Common myeloid progenitor, CD34-positive (primary cell): ENCODE measurements at regions not wholly inside any gene's neighbourhood (a gene's known extent, or its start where the extent isn't known, plus 50 kb on each side); places are given as distances from the start of the nearest gene placed in this dataset.

Experiments used
- CTCF ChIA-PET: fragments of 350-600 bp; sonication (Branson Sonifier 250); formaldehyde crosslinking; loops from one replicate; lab custom pipeline; 2021; ENCODE audit warnings: antibody characterized with exemption; lab: Charles Lee
- POLR2A ChIA-PET: fragments of 350-600 bp; sonication (Branson Sonifier 250); formaldehyde crosslinking; loops from one replicate; lab custom pipeline; 2021; ENCODE audit warnings: antibody characterized with exemption; lab: Charles Lee
- DNase-seq, 3 donors: peaks; one replicate each; pipeline versions ENCODE4 v3.0.0 to v3.0.0-alpha.2; 2013
- H3K27ac ChIP-seq, 2 experiments: 1 replicate in 1 of 2; 2 replicates in 1 of 2; pipeline ENCODE4 v1.7.0; 2013; ENCODE audit warnings: inconsistent platforms in 2 of 2, low read length in 2 of 2, mild to moderate bottlenecking in 2 of 2, low read depth in 1 of 2, moderate library complexity in 1 of 2; ENCODE audit not compliant: severe bottlenecking in 2 of 2, insufficient read depth in 1 of 2, poor library complexity in 1 of 2
- H3K27me3 ChIP-seq, 5 experiments: replicated peaks in 2 of 5; 1 replicate in 3 of 5; 2 replicates in 2 of 5; pipeline versions ENCODE4 v1.6.1 to v1.7.0; 2013; ENCODE audit warnings: low read length in 4 of 5, mild to moderate bottlenecking in 2 of 5, moderate library complexity in 2 of 5, inconsistent platforms in 1 of 5; ENCODE audit not compliant: insufficient read depth in 5 of 5, control insufficient read depth in 4 of 5
- H3K36me3 ChIP-seq, 4 experiments: 1 replicate in 2 of 4; 2 replicates in 2 of 4; pipeline versions ENCODE4 v1.6.1 to v1.7.0; 2013; ENCODE audit warnings: low read length in 3 of 4, control low read depth in 1 of 4, mild to moderate bottlenecking in 1 of 4; ENCODE audit not compliant: control insufficient read depth in 4 of 4, insufficient read depth in 4 of 4
- H3K4me1 ChIP-seq, 4 experiments: 1 replicate in 3 of 4; 2 replicates in 1 of 4; pipeline versions ENCODE4 v1.6.1 to v1.7.1; 2013; ENCODE audit warnings: low read length in 3 of 4, mild to moderate bottlenecking in 3 of 4, control low read depth in 1 of 4, inconsistent platforms in 1 of 4, moderate library complexity in 1 of 4; ENCODE audit not compliant: control insufficient read depth in 4 of 4, insufficient read depth in 4 of 4; ENCODE audit errors: control extremely low read depth in 1 of 4
- H3K4me3 ChIP-seq, 7 experiments: 1 replicate in 4 of 7; 2 replicates in 3 of 7; pipeline versions ENCODE4 v1.5.1 to v1.7.0; 2013; ENCODE audit warnings: mild to moderate bottlenecking in 7 of 7, low read length in 6 of 7, moderate library complexity in 6 of 7, inconsistent platforms in 2 of 7, low read depth in 2 of 7, control low read depth in 1 of 7; ENCODE audit not compliant: insufficient read depth in 4 of 7, control insufficient read depth in 1 of 7; ENCODE audit errors: extremely low read depth in 1 of 7
- H3K9me3 ChIP-seq, 5 experiments: 1 replicate in 4 of 5; 2 replicates in 1 of 5; pipeline versions ENCODE4 v1.6.1 to v1.7.1; 2013; ENCODE audit warnings: low read length in 4 of 5, mild to moderate bottlenecking in 2 of 5, inconsistent platforms in 1 of 5, low read depth in 1 of 5, moderate library complexity in 1 of 5; ENCODE audit not compliant: control insufficient read depth in 4 of 5, insufficient read depth in 2 of 5; ENCODE audit errors: control extremely low read depth in 1 of 5
- WGBS: methylation state at CpG from one replicate; pipeline ENCODE4 v1.1.5; 2013; ENCODE audit not compliant: insufficient coverage; 5-methylcytosine and 5-hydroxymethylcytosine counted together

DNA sequence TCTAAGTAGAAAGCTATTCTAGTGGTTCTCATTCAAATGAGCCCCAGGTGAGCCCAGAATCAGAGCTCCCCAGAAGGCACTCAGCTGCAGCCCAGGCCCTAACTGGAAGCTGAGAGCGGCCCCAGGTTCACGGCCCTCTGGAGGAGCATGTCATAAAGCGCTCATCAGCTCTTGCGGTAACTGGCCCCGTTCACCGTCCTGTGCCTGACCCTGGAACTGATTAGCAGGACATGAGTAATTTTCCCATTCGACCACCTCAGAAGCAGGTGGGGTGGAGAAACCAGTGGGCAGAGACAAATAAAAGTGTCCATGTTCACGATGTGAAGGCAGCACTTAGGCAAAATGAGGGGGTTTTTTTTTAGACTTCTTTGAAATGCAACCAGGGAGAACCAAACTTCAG lies 136.1 kb upstream of the LYZL2 start:
- Histone ChIP-seq H3K9me3 (peaks cover 3 to 13% (median 9%) of the 10 kb centered on the region in 5 experiments), H3K4me1 (peaks cover 2 to 27% (median 17%) of the 10 kb centered on the region in 4 experiments), H3K4me3 (no peak overlapping the region), H3K27ac (no peak overlapping the region), H3K27me3 (no peaks in the 10 kb centered on the region), H3K36me3 (no peaks in the 10 kb centered on the region)
- ChIA-PET CTCF (interaction anchor here (0.5 to 4.1 kb wide), 7 partner anchors 9 to 983 kb away, joined by 3 to 37 read pairs (median 3); no protein-coding TSS in a partner anchor), POLR2A (no interaction called here)
- WGBS = 94% methylated on average over 8 of the region's 8 CpGs
- DNase-seq = no peak

DNA sequence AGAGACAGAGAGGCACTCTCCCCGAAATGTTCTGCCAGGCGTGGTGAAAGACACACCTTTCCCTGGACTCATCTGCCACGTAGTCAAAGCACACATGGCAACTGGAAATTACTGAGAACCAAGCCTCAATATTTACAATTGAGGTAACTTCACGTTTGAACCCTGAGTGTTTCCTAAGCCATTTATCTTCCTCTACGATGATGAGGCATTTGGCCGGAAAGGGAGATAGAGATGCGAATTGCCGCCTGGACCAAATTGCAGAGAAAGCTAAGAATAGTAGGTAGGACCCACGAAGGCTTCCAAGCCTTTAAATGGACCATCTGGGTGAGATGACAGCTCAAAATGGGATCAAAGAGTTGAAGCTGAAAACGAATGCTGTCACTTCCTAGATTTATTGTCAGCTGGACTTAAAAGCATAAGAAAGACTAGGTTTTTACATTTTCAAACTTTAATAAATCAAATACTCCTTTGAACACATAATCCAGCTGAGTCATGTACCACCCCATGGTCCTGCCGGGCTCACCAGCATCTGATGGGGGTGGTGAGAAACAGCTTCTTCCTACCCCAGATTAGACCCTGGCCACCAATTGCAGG lies 135.6 kb upstream of the LYZL2 start:
- Histone ChIP-seq H3K36me3 (no peaks in the 10 kb centered on the region), H3K9me3 (peaks cover 0 to 8% (median 4%) of the 10 kb centered on the region in 5 experiments), H3K27ac (no peak overlapping the region), H3K4me3 (no peak overlapping the region), H3K27me3 (no peaks in the 10 kb centered on the region), H3K4me1 (peaks cover 2 to 27% (median 17%) of the 10 kb centered on the region in 4 experiments)
- DNase-seq = peak in 2 of 3 donors; percentile 31 to 59
- 57% methylated on average over 11 of the region's 11 CpGs for WGBS
- ChIA-PET POLR2A (no interaction called here), CTCF (interaction anchor here (0.5 to 4.1 kb wide), 6 partner anchors 12 to 983 kb away, joined by 3 to 37 read pairs (median 4); no protein-coding TSS in a partner anchor)

DNA sequence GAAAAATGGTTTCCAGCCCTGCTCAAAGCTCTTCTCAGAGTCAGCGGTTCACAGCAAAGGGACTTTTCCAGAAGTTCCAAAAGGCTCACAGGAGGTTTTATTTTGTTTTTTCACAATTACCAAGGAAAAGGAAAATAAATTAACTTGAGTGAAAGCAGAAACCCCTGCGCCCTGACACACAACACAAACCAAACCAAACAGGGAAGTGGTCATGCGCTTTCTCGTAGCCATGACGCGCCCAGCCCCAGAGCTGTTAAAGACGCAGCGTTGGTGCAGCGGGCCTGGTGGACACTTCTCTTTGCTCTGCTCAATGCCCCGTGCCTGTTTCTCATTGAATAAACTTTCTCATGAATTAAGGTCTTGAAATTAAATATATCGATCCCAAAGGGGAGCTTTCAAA lies 134.4 kb upstream of the LYZL2 start:
- WGBS = 14% methylated on average over 8 of the region's 11 CpGs
- H3K4me1 ChIP-seq = peaks cover 2 to 33% (median 17%) of the 10 kb centered on the region in 4 experiments
- ChIA-PET CTCF (interaction anchor here (1.2 to 4.1 kb wide), 4 partner anchors 9 to 33 kb away, joined by 3 to 37 read pairs (median 14); no protein-coding TSS in a partner anchor), POLR2A (no interaction called here)
- H3K36me3 ChIP-seq = no peaks in the 10 kb centered on the region
- H3K4me3 ChIP-seq = peak overlapping the region in 3 of 7 experiments; percentile 16 to 33 (median 31)
- H3K9me3 ChIP-seq = no peaks in the 10 kb centered on the region
- H3K27me3 ChIP-seq = no peaks in the 10 kb centered on the region
- peak overlapping the region in 1 of 2 experiments; percentile 65 for H3K27ac ChIP-seq
- peak in 2 of 3 donors; percentile 80 to 88 for DNase-seq

DNA sequence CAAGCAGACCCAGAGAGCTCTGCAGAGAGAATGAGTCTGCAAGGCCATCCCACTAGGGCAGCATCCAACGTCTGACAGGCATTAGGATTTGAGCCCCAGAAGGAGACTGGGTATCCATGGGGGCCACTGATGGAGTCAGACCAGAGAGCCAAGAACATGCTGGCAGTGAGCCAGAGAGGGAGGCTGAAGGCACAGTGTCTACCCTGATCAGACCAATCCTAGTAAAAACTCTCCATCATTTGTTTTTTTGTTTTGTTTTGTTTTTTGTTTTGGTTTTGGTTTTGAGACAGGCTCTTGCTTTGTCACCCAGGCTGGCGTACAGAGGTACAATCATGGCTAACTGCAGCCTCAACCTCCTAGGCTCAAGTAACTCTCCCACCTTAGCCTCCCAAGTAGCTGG lies 133.1 kb upstream of the LYZL2 start:
- 100% methylated on average over 2 of the region's 2 CpGs for WGBS
- H3K27me3 ChIP-seq = no peaks in the 10 kb centered on the region
- H3K27ac ChIP-seq = no peak overlapping the region
- H3K36me3 ChIP-seq = no peaks in the 10 kb centered on the region
- H3K9me3 ChIP-seq = no peaks in the 10 kb centered on the region
- H3K4me1 ChIP-seq = peaks cover 2 to 33% (median 17%) of the 10 kb centered on the region in 4 experiments
- H3K4me3 ChIP-seq = no peak overlapping the region
- DNase-seq = peak in 2 of 3 donors; percentile 27 to 47
- POLR2A ChIA-PET = no interaction called here
- CTCF ChIA-PET = interaction anchor here (1.8 to 3.5 kb wide), 3 partner anchors 8 to 21 kb away, joined by 4 to 17 read pairs (median 10); no protein-coding TSS in a partner anchor

DNA sequence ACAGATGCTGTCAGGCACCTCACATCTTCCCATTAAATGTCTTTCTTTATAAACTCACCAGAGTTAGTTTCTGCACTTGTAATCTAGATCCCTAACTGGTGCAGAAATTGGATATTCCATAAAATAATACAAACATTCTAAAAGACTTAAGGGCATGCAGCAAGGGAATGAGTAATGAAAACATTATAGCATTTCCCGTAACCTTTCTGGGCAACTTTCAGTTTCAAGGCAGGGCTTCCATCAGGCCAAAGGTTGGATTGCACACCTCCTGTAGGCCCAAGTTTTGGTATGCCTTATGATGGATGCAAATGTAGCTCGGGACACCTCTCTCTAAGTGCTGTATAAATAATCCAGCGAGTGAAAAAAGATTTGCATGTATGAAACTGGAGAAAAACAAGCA lies 129.9 kb upstream of the LYZL2 start:
- no peak for DNase-seq
- POLR2A ChIA-PET = interaction anchor here (0.7 kb wide), 1 partner anchor 316 kb away, joined by 5 read pairs; no protein-coding TSS in a partner anchor
- 88% methylated on average over 1 of the region's 3 CpGs for WGBS
- CTCF ChIA-PET = interaction anchor here (0.6 to 1.4 kb wide), 3 partner anchors 24 to 786 kb away, joined by 3 read pairs; no protein-coding TSS in a partner anchor
- H3K4me3 ChIP-seq = no peak overlapping the region
- peaks cover 0 to 4% (median 0%) of the 10 kb centered on the region in 5 experiments for H3K9me3 ChIP-seq
- H3K27me3 ChIP-seq = no peaks in the 10 kb centered on the region
- H3K27ac ChIP-seq = no peak overlapping the region
- H3K36me3 ChIP-seq = no peaks in the 10 kb centered on the region
- H3K4me1 ChIP-seq = peaks cover 2 to 23% (median 10%) of the 10 kb centered on the region in 4 experiments

DNA sequence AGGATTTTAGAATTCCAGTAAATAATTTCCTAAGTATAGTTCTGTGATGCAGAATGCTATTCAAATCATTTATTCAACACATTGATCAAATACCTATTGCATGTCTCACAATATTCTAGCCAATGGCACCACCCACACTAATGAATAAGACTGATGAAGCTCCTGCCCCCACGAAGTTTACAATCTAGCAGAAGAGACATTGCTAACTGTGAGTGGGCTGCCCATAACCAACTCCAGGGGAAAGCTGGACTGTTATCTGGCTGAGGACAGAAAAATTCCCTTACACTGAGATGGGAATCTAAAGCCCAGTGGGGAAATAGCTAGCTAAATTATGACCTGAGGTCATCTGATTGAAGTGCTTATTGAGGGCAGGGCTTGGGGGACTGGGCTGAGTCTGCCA lies 128.8 kb upstream of the LYZL2 start:
- ChIA-PET POLR2A (no interaction called here), CTCF (interaction anchor here (1.4 kb wide), 1 partner anchor 23 kb away, joined by 3 read pairs; no protein-coding TSS in a partner anchor)
- Histone ChIP-seq H3K9me3 (peaks cover 0 to 4% (median 0%) of the 10 kb centered on the region in 5 experiments), H3K27ac (no peak overlapping the region), H3K4me3 (no peak overlapping the region), H3K27me3 (no peaks in the 10 kb centered on the region), H3K36me3 (no peaks in the 10 kb centered on the region), H3K4me1 (peaks cover 0 to 23% (median 4%) of the 10 kb centered on the region in 4 experiments)
- 80% methylated on average over 1 of the region's 1 CpG for whole genome bisulfite sequencing
- no peak for DNase-seq

DNA sequence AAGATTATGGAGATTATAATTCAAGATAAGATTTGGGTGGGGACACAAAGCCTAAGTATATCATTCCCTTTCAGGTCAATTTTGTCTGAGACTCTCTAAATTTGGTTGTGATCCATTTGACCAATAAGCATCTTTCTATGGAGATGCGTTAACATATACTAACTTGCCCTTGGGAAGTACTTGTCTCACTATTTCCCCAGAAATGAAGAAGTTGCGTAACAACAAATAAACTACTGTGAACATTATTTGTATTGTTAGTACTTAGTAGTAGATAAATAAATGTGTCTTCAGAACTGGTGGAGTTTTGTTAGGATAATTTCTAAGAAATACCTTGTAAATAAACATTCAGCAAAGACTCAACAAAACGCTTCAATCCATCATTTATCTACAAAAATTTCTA lies 127.3 kb upstream of the LYZL2 start:
- 100% methylated on average over 1 of the region's 3 CpGs for WGBS
- no peaks in the 10 kb centered on the region for H3K27me3 ChIP-seq
- no peak for DNase-seq
- H3K27ac ChIP-seq = no peak overlapping the region
- no peak overlapping the region for H3K4me3 ChIP-seq
- no peaks in the 10 kb centered on the region for H3K36me3 ChIP-seq
- ChIA-PET POLR2A (no interaction called here), CTCF (no interaction called here)
- peaks cover 0 to 34% (median 16%) of the 10 kb centered on the region in 4 experiments for H3K4me1 ChIP-seq
- peaks cover 0 to 4% (median 0%) of the 10 kb centered on the region in 5 experiments for H3K9me3 ChIP-seq
